ENCODE measurements at regions not wholly inside any gene's neighbourhood (a gene's known extent, or its start where the extent isn't known, plus 50 kb on each side); places are given as distances from the start of the nearest gene placed in this dataset.

- TF ChIP-seq POLR2A (IDR thresholded peaks at IDR 0.05; ENCODE audit: low read length) (no peak), GATA1 (IDR thresholded peaks at IDR 0.05; ENCODE audit: low read depth, low read length) (no peak)
These were observed 154.9 kb upstream of the BEND6 start for GRCh38 chr6:56799989-56800388.

Measured in erythroblast (primary cell).